ENCODE measurements at regions not wholly inside any gene's neighbourhood (a gene's known extent, or its start where the extent isn't known, plus 50 kb on each side); places are given as distances from the start of the nearest gene placed in this dataset.

DNA sequence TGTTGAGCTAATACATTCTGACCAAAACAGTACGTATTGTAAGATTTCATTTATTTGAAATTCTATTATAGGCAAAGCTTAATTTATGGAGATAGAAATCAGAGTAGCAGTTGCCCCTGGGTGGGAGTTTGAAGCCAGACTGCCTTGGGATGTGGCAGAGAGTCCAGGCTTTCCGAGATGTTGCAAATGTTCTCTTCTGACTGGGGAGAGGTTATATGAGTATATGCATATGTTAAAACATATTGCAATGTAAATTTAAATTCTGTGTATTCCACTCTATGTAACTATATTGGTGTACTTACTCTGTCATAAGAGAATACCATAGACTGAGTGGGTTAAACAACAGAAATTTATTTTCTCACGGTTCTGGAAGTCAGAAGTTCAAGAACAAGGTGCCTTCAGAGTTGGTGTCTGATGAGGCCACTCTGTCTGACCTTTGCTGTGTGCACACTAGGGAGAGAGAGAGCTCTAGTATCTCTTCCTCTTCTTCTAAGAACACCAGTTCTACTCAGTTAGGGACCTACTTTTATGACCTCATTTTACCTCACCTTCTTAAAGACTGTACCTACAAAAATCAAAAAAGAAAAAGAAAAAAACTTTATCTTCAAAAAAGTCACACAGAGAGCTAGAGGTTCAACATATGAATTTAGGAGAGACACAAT lies 299.3 kb upstream of the HS3ST1 start:
- no peak for DNase-seq

DNA sequence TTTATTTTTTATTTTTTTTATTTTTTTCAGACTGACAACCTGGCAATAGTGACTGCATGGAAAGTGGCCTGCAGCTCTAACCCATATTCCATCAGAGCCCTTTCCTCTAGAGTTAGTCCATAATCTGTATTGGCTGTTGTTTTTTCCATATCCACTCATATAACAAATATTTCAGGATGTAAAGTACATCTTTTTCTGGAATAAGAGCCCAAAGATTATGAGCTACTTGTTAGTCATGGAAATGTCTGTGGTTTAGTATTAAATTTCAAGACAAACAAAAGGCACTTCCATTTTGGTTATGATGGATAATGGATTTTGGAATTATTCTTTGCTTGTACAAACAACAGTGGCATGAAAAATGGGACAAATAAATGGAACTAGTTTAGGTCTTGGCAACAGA lies 296.0 kb upstream of the HS3ST1 start:
- no peak for DNase-seq

GRCh38 chr4:11722223-11722622 lies 293.5 kb upstream of the HS3ST1 start:
- DNase-seq = no peak

DNA sequence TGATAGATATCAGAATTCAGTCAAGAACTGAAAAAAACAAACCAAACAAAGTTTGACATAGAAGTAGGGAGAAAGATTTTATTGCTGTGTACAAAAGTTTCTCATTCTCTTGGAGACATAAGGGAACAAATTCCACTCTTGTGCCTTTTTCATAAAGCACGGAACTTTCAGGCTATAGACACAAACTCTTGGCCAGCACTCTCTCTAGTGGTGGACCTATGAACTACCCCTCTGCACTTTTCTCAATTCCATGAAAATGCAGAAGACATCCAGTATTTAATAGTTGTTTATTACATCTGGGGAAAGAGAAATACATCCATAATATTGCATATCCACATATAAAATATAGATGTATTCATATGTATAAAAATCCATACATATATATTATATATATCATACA lies 291.6 kb upstream of the HS3ST1 start:
- no peak for DNase-seq

GRCh38 chr4:11719879-11720278 lies 291.2 kb upstream of the HS3ST1 start:
- no peak for DNase-seq

DNA sequence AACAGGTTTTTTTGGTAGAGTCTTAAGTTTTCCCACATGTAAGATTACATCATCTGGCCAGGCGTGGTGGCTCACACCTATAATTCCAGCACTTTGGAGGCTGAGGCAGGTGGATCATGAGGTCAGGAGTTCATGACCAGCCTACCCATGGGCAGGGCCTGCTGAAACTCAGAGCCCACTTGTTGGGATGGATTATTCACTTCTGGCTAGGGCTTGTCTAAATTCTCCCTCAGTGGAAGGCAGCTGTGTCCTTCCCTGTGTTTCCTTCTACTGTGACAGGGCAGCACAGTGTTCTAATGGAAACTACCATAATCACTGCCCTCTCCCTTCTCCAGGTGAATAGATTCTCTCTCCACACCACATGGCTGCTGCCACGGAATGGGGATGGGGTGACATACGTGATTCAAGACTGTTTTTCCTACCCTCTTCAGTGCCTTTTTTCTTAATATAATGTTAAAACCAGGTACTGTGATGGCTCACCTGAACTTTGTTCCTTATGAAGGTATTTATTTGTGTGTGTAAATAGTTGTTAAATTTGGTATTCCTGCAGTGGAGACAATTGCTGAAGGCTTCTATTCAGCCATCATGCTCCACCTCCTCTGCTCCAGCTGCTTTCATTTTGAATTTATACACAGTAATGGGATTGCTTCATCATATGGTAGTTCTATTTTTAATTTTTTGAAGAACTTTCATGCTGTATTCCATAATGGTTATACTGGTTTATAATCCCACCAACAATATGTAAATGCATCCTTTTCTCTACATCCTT lies 287.2 kb upstream of the HS3ST1 start:
- no peak for DNase-seq

- DNase-seq = no peak
Measured at GRCh38 chr4:11710453-11711093, 281.9 kb upstream of the HS3ST1 start.

- no peak for DNase-seq
Measured at GRCh38 chr4:11704186-11704830, 275.6 kb upstream of the HS3ST1 start.

- no peak for DNase-seq
Measured at GRCh38 chr4:11702886-11703557, 274.3 kb upstream of the HS3ST1 start.

- DNase-seq = no peak
Measured at GRCh38 chr4:11701966-11702725, 273.5 kb upstream of the HS3ST1 start.

- DNase-seq = no peak
Measured at GRCh38 chr4:11700751-11701226, 272.1 kb upstream of the HS3ST1 start.

DNA sequence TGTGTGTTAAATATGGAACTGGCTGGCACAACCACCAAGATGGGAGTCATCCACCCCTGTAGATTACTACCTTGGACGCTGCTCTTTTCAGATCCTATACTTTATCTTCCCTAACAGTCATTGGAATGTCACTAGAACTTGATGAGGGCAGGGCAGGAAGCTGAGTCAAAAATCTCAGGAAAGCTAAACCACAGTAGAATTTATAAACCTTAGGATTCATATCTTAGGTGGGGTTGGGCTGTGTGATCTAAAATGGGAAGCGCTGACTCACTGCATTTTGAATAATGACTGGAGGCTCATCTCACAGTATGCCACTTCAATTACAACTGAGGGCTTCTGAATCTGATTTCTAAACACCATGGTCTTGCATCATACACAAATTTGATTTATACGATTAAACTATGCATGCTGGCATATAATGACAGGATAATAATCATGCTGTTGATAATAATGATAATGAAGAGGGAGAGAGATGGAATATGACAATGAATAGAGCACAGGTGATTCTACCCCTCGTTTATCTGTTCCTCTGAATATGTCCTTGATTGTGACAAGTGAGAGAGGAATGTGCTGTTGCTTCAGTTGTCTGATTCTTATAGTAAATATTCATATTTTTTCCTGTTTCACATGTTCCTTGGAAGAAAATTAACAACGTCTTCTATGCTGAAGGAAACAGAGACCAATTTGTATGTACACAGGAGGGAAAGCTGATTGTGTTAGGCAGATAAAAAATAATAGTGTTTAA lies 270.3 kb upstream of the HS3ST1 start:
- DNase-seq = no peak

DNA sequence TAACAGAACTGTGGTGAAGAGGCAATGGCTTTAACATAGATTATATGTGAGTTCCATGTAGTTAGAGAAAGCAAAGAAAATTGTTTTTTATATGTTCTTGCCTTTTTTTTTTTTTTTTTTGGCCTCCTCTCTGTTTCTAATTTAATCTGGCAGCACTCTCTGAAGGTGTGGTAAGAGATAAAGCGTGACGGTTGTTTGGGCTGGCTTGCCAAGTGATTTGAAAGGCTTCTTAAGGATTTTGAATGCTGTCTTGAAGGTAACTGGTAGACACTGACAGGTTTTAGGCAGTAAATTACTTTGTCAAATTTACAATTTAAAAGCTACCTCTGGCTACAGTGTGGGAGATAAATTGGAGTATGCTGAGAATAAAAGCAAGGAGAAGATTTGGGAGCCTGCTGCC lies 269.3 kb upstream of the HS3ST1 start:
- no peak for DNase-seq

- no peak for DNase-seq
Measured at GRCh38 chr4:11693693-11694092, 265.0 kb upstream of the HS3ST1 start.

DNA sequence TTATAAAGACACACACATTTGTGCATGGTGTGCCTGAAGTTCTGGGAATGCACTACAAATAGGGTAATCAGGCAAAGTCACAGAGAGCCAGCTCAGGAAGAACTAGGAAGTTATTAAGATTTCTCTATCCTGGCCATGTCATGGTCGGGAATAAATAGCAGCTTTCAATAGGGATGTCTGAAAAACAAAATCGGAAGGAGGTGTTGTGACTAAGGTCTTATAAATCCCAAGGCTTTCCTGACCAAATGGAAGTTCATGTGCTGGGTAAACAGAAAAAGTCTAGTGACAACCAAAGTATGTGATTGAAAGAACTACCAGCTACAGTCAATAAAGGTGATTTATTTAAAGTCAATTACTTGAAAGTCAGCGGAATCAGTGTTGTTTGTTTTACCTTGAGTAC lies 262.5 kb upstream of the HS3ST1 start:
- no peak for DNase-seq

GRCh38 chr4:11687727-11688126 lies 259.0 kb upstream of the HS3ST1 start:
- DNase-seq = no peak

DNA sequence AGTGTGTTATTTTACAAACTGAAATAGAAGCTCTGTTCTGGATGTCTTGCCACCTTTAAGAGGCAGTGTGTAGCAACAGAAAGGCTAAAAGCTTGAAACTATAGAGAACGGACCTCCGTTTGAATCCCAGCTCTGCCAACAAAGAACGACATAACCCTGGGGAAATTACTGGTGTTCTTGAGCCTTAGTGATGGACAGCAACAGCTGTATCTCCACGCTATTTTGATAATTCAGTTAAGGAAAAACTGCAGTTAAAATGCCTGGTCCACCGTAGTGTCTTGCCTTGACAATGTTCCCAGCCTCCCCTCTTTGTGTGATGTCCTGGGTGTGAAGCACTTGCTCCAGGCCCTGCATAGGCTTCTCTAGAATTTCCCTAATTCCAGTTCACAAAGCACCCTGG lies 256.8 kb upstream of the HS3ST1 start:
- no peak for DNase-seq

DNA sequence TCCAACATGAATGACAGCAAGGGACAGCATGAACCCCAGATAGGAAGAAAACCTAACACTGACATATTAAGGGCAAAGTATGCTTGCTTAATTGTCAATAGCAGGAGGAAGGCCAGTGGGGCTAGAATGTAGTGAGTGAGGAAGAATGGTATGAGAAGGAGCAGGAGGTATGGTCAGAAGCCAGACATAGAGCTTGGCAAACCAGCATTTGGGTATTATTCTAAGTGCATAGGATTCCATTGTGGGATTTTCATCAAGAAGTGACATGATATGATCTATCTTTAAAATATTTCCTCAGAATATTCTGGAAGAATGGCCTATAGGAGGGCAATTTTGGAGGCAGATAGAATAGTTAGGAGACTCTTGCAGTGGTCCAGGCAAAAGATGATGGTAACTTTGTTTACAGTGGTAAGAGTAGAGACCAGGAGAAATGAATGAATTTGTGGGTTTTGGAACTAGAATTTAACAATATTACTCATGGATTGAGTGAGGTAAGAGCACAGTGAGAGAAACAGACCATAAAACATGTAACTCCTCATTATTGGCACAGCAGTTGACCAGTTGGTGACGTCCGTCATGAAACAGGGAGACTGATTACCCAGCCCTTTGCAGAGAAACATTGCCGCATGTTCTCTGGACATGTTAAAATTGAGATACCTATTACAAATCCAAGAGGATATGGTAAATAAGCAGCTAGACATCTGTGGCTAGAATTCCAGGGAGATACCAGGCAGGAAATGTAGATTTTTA lies 246.5 kb upstream of the HS3ST1 start:
- DNase-seq = no peak

DNA sequence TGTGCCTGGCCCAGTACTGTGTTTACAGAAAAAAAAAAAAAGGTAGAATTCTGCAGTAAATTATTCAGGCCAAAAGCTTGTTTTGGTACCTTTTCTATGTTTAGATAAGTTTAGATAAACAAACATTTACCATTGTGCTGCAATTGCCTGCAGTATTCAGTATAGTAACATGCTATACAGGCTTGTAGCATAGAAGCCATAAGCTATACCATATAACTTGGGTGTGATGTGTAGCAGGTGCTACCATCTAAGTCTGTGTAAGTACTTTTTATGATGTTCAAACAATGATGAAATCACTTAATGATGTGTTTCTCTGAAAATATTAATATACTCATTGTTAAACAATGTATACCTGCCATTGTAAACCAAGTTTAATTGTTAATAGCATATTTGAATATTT lies 241.6 kb upstream of the HS3ST1 start:
- no peak for DNase-seq

GRCh38 chr4:11669156-11669555 lies 240.5 kb upstream of the HS3ST1 start:
- DNase-seq = no peak

GRCh38 chr4:11663114-11663513 lies 234.4 kb upstream of the HS3ST1 start:
- no peak for DNase-seq
